GM12878 (cell line): ENCODE measurements at regions not wholly inside any gene's neighbourhood (a gene's known extent, or its start where the extent isn't known, plus 50 kb on each side); places are given as distances from the start of the nearest gene placed in this dataset.

Experiments
- ATAC-seq: fragments of 200-7000 bp; cut with Tn5 transposase; 3 replicates; pipeline ENCODE4 v1.9.1; 2020; ENCODE audit warnings: mild to moderate bottlenecking, moderate library complexity
- BruUV-seq: library from RNA; stranded (reverse); fragments of 400-500 nt; replicated peaks from 2 replicates; lab custom pipeline; 2021; lab: Mats Ljungman, UMichigan
- CTCF ChIA-PET: fragments of 300-600 bp; sonication (Branson Sonifier 250); formaldehyde crosslinking; extraction: SDS; loops from one replicate; lab custom pipeline; 2021; ENCODE audit warnings: inconsistent platforms; lab: Yijun Ruan, JAX
- POLR2A ChIA-PET: fragments of 350-600 bp; formaldehyde crosslinking; extraction: SDS; loops from one replicate; lab custom pipeline; 2021; ENCODE audit warnings: inconsistent platforms; lab: Charles Lee
- RAD21 ChIA-PET: fragments of 300-600 bp; sonication (Branson Sonifier 250); formaldehyde crosslinking; loops from one replicate; lab custom pipeline; 2023; ENCODE audit warnings: antibody characterized with exemption; ENCODE audit not compliant: unreplicated experiment; lab: Charles Lee
- SMC1A ChIA-PET: fragments of 300-600 bp; sonication (Branson Sonifier 250); formaldehyde crosslinking; loops from one replicate; lab custom pipeline; 2023; ENCODE audit not compliant: unreplicated experiment, uncharacterized antibody; lab: Charles Lee
- DNase-seq: peaks from one replicate; pipeline ENCODE4 v3.0.0-alpha.2; 2011; ENCODE audit warnings: low read depth, low spot score
- FAIRE-seq: peaks from 3 replicates; lab custom pipeline; 2011; peaks lifted over from hg19 to GRCh38; lab: Jason Lieb, UNC
- H2AFZ ChIP-seq: 2 replicates; pipeline ENCODE4 v1.6.0; 2011; ENCODE audit warnings: low read depth, low read length, control low read depth; ENCODE audit not compliant: control insufficient read depth
- H3K27ac ChIP-seq: 2 replicates; pipeline ENCODE4 v1.5.1; 2011; ENCODE audit warnings: control low read depth; ENCODE audit not compliant: control insufficient read depth, insufficient read depth
- H3K27me3 ChIP-seq, 2 experiments: replicated peaks in 1 of 2; 2 replicates each; pipeline versions ENCODE4 v1.6.0 to v1.6.1; 2011; ENCODE audit warnings: low read length in 1 of 2; ENCODE audit not compliant: control insufficient read depth in 2 of 2, insufficient read depth in 2 of 2
- H3K36me3 ChIP-seq, 2 experiments: 2 replicates each; pipeline ENCODE4 v1.5.1; 2011; ENCODE audit warnings: low read length in 1 of 2; ENCODE audit not compliant: control insufficient read depth in 2 of 2, insufficient read depth in 2 of 2
- H3K4me1 ChIP-seq: 2 replicates; pipeline ENCODE4 v1.6.1; 2011; ENCODE audit warnings: mild to moderate bottlenecking, low read length, moderate library complexity, mixed read lengths; ENCODE audit not compliant: control insufficient read depth, insufficient read depth
- H3K4me2 ChIP-seq: 2 replicates; pipeline ENCODE4 v1.6.0; 2011; ENCODE audit warnings: control low read depth; ENCODE audit not compliant: control insufficient read depth, insufficient read depth
- H3K4me3 ChIP-seq: fragments of 200-600 bp; sonication (generic); 2 replicates; pipeline ENCODE4 v1.5.1; 2016
- H3K79me2 ChIP-seq: 2 replicates; pipeline ENCODE4 v1.6.0; 2011; ENCODE audit warnings: low read length; ENCODE audit not compliant: control insufficient read depth, insufficient read depth
- H3K9ac ChIP-seq: 2 replicates; pipeline ENCODE4 v1.8.0; 2011; ENCODE audit warnings: low read length, control low read depth, mixed read lengths; ENCODE audit not compliant: control insufficient read depth, insufficient read depth
- H3K9me3 ChIP-seq: replicated peaks from 3 replicates; pipeline ENCODE4 v1.5.1; 2011; ENCODE audit warnings: mild to moderate bottlenecking, low read length; ENCODE audit not compliant: control insufficient read depth, insufficient read depth
- H4K20me1 ChIP-seq: 2 replicates; pipeline ENCODE4 v1.6.0; 2011; ENCODE audit not compliant: control insufficient read depth, insufficient read depth
- ASH2L ChIP-seq: fragments of 300-600, 200-600 bp; sonication (generic); IDR thresholded peaks from 2 replicates; pipeline ENCODE4 v1.6.1; 2017; ENCODE audit warnings: low read depth, mild to moderate bottlenecking, borderline replicate concordance
- CHD2 ChIP-seq: IDR thresholded peaks from 2 replicates; pipeline ENCODE4 v1.6.1; 2011; ENCODE audit warnings: low read depth, low read length, improper control_type of control experiment, borderline replicate concordance
- E2F4 ChIP-seq: IDR thresholded peaks from 2 replicates; pipeline ENCODE4 v1.6.1; 2012; ENCODE audit warnings: low read depth, low read length, improper control_type of control experiment
- E4F1 ChIP-seq: fragments of 450-650 bp; IDR thresholded peaks from 2 replicates; pipeline ENCODE4 v1.6.1; 2018; ENCODE audit warnings: borderline replicate concordance, mild to moderate bottlenecking; ENCODE audit not compliant: partially characterized antibody
- EP300 ChIP-seq, 2 experiments: fragments of 150-350 bp in 1 of 2; IDR thresholded peaks; 2 replicates each; pipeline ENCODE4 v1.6.1; 2011 to 2012; ENCODE audit warnings: low read depth in 2 of 2, low read length in 2 of 2, borderline replicate concordance in 1 of 2, improper control_type of control experiment in 1 of 2, inconsistent platforms in 1 of 2; ENCODE audit not compliant: control insufficient read depth in 1 of 2
- IKZF2 ChIP-seq, 2 experiments: fragments of 450-650 bp; IDR thresholded peaks; 2 replicates each; pipeline ENCODE4 v1.6.1; 2017; ENCODE audit warnings: mild to moderate bottlenecking in 2 of 2, moderate library complexity in 2 of 2
- IRF3 ChIP-seq: fragments of 450-650 bp; IDR thresholded peaks from 2 replicates; pipeline ENCODE4 v1.6.1; 2014; ENCODE audit warnings: mild to moderate bottlenecking
- RBBP5 ChIP-seq: fragments of 200-600 bp; sonication (generic); conservative IDR thresholded peaks from 2 replicates; pipeline ENCODE4 v1.6.1; 2016
- SKIL ChIP-seq: fragments of 450-650 bp; IDR thresholded peaks from 2 replicates; pipeline ENCODE4 v1.6.1; 2017; ENCODE audit warnings: mild to moderate bottlenecking, low read depth, inconsistent platforms; ENCODE audit not compliant: poor library complexity, severe bottlenecking
- USF2 ChIP-seq: IDR thresholded peaks from 2 replicates; pipeline ENCODE4 v1.6.1; 2011; ENCODE audit warnings: low read depth, low read length, improper control_type of control experiment, borderline replicate concordance
- YBX1 ChIP-seq: fragments of 450-650 bp; IDR thresholded peaks from 2 replicates; pipeline ENCODE4 v1.6.1; 2016; ENCODE audit warnings: antibody characterized with exemption
- ZNF687 ChIP-seq: fragments of 450-650 bp; IDR thresholded peaks from 2 replicates; pipeline ENCODE4 v1.6.1; 2017; ENCODE audit warnings: mild to moderate bottlenecking, moderate library complexity
- WGBS: methylation state at CpG from one replicate; pipeline ENCODE4 v1.1.6; 2016; ENCODE audit warnings: low lambda C conversion rate; ENCODE audit not compliant: insufficient replicate concordance, insufficient coverage; ENCODE audit errors: missing lambda C conversion rate; 5-methylcytosine and 5-hydroxymethylcytosine counted together
- in situ Hi-C: fragments of 300-500 bp; cut with MboI; formaldehyde crosslinking; loops from 9 replicates; pipeline ENCODE4 v1.14.3; 2018; ENCODE audit warnings: mixed read lengths
- intact Hi-C: fragments of 100-400 bp; cut with micrococcal nuclease; formaldehyde crosslinking; loops from one replicate; pipeline ENCODE4 v1.14.2; 2022; ENCODE audit not compliant: unreplicated experiment

GRCh38 chr6:112431803-112432202 lies 84.7 kb downstream of the RFPL4B start:
- Histone ChIP-seq H3K4me2 (no peak overlapping the region), H4K20me1 (no peaks in the 10 kb centered on the region), H2AFZ (no peak overlapping the region), H3K79me2 (no peaks in the 10 kb centered on the region), H3K4me3 (no peak overlapping the region), H3K36me3 (no peaks in the 10 kb centered on the region), H3K27ac (no peak overlapping the region), H3K9me3 (no peaks in the 10 kb centered on the region), H3K4me1 (no peaks in the 10 kb centered on the region), H3K9ac (no peak overlapping the region), H3K27me3 (no peaks in the 10 kb centered on the region)
- no TSS peak for BruUV-seq
- 43% methylated on average over 2 of the region's 2 CpGs for WGBS
- DNase-seq (no peak), FAIRE-seq (no peak), ATAC-seq (no peak)
- ChIA-PET CTCF (no interaction called here), POLR2A (no interaction called here), SMC1A (no interaction called here), RAD21 (no interaction called here)
- in situ Hi-C loops = no loop called here
- intact Hi-C loops = no loop called here
- no peak for TF ChIP-seq IKZF2 (IDR thresholded peaks at IDR 0.05)
- no peak for TF ChIP-seq USF2
- TF ChIP-seq ASH2L = no peak
- no peak for TF ChIP-seq CHD2
- TF ChIP-seq IRF3 = no peak
- TF ChIP-seq ZNF687 = no peak
- TF ChIP-seq EP300 (IDR thresholded peaks at IDR 0.05; ENCODE audit: borderline replicate concordance in 1 of 2, control insufficient read depth in 1 of 2, low read depth in 2 of 2, low read length in 2 of 2) = no peak
- no peak for TF ChIP-seq E2F4
- TF ChIP-seq RBBP5 = no peak
- no peak for TF ChIP-seq SKIL
- no peak for TF ChIP-seq YBX1
- TF ChIP-seq E4F1 = no peak
